ENCODE measurements at regions not wholly inside any gene's neighbourhood (a gene's known extent, or its start where the extent isn't known, plus 50 kb on each side); places are given as distances from the start of the nearest gene placed in this dataset.

DNA sequence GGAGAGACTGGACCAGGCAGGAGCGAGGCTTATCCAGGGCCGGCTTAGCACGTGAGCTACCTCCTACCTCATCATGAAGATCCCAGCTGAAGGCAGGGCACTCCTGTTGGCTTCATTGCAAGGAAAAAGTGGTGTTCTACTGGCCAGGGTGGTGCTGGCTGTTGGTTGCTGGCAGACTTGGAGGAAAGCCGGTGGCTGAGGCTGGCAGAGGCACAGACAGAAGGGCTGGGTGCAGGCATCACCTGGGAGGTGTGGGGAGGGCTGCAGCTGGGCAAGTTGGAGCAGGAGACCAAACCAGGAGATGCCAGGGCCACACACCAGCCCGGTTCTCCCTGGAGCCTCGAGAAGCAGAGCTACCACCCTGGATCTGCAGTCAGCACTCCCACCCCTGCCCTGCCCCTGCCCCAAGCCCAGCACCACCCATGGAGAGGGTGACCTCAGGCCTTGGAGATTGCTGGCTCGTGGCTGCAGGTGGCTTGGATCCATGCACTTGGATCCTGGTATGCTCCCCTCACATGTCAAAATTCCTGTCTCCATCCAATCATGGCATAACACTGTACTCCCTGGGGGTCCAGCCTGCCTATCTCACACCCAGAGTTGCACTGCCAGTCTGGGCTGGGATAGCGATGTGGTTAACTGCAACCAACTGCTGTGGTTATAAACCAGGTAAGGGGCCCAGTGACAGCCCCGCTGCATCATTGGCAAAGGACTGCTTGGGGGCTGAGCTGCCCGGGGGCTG lies 49.7 kb downstream of the GLI2 start:
- no peak for DNase-seq

DNA sequence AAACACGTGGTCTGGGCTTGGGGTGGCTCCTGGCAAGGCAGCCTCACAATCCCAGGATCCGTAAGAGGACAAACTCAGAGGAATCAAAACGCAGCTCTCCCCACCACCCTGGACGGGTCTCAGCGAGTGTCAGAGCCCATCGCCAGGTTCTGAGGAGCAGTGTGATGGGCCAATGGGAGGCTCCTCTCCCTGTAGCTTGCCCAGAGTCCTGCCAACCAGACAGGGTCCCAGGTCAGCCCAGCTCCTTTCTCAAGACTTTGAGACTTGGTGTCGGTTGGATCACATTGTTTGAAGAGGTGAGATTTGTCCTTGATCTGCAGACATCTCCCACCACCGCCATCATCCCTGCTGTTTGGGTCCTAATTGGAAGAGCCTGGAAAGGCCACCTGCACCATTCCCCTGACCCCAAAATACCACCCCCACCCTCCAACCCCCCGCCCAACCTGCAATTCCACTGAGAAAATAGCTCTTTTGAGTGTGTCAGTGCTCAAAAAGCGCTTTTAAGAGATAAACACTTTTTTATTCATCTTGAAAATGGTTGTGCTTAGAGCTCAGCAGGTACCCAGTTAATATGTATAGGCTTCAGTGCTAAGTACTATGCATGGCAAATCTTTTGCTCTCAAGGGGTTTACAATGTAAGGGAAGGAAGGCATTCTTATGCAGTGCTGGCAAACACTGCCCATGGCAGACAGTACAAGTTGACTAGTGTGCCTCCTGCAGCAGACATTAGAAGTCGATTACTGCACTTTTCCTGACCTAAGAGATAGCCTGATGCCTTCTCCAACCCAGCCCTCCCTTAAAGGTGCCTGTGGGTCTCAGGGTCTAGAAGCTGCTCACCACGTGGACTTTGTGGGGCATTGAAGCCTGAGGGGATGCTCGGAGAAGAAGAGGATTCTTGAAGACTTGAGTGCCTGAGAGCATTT lies 50.6 kb downstream of the GLI2 start:
- DNase-seq, result no peak

DNA sequence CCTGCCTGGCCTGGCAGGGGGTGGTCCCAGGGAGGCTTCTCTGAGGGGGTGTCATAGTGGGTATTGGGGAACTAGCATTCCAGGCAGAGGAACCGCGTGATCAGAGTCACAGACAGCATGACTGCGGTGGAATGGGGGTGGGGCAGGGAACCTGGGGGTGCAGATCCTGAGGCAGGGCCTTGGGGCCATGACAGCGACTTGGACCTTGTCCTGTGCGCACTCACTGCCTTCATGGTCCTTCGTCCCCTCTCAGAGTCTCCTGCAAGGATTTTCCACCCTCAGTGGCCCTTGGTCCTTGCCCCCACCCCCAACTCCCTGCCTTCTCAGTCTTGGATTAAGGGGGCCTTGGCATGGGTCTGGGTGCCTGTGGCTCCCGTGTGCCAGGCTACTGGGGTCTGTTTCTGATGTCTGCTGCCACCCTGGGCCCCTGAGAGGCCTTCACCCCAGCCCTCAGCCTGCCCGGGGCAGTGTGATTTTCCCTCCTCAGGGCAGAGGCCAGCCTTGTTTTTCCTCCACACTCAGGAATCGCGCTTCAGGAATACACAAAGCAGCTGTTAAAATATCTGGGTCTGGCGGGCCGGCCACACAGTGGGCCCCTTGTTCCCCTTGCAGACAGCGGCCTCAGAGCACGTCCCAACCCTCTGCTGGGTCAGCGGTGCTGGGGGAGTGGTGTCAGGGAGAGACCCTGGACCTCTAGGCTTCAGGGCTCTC lies 51.6 kb downstream of the GLI2 start:
- no peak for DNase-seq

DNA sequence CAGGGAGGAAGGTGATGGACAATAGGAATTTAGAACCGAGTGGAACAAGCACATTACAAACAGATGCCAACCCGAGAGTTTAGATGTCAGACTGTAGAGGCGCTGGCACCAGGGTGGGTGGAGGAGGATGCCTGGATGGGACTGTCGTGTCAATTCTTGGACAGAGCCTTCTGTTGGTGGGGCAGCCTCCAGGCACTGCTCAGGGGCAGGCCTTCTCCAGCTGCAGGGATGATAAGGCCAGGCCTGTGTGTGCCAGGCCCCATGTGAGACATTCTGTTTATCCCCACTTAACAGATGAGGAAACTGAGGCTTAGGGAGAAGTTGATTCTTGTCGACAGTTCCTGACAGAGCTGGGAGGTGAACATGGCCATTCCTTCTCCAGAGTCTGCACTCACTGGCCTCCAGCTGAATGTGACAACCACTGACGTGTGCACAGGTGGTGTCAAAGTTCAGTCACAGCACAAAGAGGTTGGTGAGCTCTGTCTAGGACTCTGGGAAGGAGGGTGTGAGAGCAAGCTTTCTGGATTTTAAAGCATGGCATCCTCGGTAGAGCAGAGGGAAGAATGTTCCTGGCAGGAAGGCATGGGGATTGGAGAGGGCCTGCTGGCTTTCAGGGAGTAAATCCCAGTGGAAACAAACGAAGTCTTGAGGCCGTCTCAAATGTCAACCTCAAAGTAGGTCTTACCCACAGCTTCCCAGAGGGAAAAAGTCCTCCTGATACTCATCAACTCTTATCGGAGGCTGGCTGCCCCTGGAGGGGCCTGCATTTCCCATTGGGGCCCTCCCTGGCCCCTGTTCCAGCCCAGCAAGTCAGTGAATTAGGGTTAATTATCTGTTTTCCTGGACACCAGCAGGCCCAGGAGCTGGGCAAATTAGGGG lies 52.4 kb downstream of the GLI2 start:
- DNase-seq, result no peak

DNA sequence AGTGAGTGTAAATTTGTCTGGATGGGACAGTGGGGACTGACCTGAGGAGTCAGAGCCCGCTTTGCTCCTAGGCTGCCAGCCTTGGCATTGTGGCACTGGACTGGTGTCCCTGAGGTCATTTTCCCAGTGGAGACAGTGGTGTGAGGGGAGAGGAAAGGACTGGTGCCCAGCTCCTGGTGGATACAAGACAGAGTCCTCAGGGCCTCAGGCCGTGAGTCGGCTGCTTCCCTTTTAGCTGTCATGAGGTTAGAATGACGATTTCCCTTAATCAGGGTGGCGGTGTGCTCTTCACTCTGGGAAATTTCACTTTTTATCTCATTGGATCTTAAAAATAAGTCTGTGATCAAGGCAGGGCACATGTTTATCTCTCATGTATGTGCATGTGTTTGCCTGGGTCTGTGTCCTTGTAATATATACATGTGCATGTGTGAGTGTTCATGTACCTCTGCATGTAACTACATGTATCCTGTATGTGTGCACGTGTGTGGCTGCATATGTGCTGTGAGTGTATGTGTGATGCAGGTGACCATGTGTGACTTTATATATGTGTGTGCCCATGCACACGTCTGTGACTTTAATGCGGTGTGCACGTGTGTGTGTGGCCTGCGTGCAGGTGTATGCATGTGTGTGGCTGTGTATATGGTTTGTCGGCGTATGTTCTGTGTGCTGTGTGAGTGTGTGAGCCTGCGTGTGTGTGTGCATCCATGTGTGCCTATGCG lies 55.7 kb downstream of the GLI2 start:
- DNase-seq, result no peak

DNA sequence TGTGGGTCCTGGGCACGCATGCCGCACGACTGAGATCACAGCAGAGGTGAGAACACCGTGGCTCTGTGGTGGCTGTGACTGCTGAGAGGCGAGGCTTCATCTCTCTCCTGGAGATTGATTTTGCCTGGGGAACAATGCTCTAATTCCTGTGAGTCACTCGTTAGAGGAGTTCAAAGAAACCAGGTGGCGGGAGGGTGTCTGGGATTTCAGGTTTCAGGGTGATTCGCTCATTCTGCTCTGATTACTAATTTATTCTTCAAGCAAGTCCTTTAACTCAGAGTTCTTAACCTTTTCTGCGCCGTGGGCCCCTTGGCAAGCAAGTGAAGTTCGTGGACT lies 56.3 kb downstream of the GLI2 start:
- no peak for DNase-seq

DNA sequence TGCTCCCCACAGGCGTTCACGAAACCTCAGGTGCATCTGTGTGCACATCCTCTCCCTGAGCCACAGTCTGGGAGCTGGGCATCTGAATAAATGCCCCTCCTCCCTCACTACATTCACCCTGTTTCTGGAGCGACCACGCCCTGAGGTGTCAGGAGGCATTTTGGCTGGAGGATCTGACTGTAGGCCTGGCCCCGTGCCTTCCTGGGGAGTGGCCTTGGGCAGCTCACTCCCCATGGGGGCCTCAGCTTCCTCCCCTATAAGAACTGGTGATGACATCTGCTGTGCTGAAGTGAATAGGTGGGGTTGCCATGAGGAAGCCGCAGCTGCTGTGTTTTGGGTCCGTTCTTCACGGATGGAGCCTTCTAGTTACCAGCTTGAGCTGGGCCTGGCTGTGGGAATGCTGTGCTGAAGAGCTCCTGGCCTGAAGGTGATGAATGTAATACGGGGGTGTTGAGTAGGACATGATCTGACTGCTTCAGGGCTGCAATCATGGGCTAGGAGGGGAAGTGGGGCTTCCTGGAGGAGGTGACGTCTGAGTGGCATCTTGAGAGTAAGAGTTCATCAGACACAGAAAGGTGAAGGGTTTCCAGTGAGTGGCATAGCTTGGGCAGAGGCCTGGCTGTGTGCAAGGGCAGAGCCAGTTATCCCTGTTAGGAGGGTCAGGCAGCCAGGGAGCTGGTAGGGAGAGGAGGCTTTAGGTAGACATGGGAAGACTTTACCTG lies 58.2 kb downstream of the GLI2 start:
- no peak for DNase-seq

DNA sequence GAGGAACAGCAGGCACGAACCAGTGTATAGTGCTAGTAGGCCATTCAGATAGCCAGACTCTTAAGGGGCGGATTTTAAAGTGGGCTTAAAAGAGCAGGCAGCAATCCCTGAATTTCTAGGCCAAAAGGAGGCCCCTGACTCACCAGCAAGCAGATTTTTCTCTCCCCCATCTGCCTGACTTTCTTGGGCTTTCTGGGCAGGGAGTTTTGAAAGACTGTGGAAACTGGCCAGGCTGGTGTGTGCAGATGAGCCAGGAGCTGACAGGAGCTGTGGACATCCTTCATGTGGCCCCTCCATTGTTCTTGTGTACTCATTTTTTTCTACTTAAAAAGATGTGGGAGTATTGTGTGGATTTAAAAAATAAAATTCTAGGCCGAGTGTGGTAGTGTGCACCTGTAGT lies 59.0 kb downstream of the GLI2 start:
- no peak for DNase-seq

DNA sequence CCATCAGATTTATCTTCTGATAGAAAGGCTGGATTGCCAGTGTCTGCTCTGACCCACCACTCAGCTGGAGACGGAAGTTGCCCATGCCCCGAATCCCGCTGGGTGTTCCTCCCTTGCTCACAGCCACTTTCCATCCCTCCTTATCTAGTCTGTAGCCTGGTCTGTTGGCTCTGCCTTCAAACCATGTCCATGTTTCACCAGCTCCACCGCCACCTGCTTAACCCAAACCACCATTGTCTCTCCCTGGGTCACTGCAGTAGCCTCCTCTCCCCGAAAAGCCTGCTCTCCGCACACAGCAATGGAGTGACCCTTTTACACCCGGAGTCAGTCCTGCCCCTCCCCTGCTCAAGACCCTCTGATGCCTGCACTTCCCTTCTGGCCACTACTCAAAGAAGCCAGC lies 60.4 kb downstream of the GLI2 start:
- DNase-seq, result no peak

DNA sequence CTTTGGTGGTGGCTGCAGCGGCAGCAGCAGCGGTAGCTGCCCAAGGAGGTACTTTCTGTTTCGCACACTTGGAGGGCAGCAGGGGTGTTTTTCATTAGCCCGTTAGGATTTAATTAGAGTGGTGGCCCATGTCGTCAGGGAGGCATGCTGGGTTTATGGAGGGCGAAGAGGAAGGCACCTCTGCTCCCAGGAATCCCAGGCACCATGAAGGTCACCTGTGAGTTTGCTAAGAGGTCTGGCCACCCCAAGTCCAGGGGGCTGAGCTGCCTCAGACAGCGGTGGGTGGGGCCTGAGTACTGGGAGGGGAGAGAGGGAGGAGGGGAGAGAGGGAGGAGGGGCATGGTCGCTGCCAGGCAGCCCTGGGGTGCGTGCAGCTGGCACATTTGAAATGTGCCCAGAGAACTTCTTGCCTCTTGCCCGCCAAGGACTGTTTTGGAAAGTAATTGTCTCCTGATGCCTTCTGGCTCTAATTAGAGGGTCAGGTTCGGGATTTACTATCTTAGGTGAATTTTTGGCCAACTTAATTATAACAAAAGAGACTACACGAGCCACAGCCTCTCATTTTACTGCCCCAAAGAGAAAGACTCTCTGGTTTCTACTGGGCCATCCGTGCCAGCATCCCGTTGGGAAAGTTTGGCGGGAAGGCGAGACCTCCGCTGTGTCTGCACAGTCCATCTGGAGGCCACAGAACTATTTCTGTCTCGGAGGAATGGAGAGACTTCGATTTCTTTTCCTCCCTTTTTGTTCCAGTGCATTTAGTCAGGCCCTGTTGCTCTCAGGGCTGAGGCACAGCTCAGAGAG lies 62.0 kb downstream of the GLI2 start:
- DNase-seq, result no peak

DNA sequence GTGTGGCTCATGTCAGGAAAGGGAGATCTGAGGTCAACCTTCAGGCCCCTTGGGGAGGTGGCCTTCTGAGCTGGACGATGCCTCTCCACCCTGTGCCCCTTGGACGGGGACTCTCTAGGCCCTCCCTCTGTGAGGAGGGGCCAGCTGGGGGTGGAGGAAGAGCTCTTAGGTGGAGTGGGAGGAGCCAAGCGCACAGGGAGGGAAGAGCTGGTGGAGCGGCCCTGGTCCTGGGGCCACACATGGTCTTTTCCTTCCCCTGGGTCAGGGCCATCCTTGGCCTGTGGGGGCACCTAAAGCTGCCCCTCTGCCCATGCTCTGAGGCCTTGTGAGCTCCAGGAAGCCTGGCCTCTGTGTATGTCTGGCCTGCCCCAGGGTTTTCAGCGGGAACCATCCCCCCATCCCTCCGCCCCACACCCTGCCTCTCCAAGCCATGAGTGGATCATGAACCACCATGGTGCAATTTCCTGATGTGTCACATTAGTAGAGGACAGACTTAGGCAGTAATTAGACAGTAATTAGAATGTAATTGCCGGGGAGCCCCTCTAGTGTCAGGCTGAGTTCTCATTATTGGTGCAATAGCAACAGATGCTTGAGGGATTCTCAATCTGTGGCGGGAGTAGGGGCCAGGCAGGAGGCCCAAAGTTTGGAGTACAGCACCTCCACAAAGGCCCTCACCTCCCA lies 63.0 kb downstream of the GLI2 start:
- no peak for DNase-seq

DNA sequence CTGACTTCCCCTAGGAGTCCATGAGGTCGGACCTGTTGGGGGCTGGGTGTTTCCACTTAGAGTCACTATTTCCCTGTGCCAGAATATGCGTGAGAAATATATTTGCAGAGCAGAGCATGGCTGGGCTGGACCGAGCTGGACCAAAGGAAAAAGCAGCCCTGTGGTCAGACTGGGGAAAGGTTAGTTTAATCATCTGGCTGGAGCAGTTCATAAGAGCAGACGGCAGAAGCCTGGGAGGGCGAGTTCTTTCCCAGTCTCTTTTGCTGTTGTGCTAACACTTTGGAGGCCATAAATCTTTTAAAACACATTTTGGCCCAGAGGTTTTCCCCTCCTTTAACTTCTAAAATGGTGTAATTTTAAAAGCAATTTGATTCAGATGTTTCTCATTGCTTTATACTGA lies 66.5 kb downstream of the GLI2 start:
- DNase-seq, result no peak

DNA sequence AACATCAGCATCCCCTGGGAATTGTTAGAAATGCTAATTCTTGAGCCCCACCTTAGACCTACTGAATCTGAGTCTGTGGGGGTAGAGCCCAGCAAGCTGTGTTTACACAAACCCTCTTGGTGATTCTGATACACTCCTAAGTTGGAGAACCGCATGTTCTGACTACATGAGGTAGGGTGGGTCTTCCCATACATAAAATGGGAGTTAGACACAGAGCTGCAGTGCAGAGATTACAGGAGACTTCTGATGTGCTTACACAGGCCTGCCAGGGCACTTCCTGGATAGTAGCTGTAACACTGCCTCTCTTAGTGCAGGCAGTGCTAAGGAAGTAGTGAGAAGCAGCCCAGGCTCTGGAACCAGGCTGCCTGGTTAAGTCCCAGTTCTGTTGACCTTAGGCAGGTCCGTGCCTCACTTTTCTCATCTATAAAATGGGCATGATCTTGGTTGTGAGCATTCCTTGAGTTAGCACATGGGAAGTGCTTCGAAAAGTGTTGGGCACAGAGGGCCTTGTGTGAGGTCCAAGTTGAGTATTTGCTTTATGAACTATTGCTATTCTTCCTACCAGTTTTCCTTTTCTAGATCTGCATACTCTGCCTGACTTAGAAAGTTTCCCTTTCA lies 67.3 kb downstream of the GLI2 start:
- no peak for DNase-seq

DNA sequence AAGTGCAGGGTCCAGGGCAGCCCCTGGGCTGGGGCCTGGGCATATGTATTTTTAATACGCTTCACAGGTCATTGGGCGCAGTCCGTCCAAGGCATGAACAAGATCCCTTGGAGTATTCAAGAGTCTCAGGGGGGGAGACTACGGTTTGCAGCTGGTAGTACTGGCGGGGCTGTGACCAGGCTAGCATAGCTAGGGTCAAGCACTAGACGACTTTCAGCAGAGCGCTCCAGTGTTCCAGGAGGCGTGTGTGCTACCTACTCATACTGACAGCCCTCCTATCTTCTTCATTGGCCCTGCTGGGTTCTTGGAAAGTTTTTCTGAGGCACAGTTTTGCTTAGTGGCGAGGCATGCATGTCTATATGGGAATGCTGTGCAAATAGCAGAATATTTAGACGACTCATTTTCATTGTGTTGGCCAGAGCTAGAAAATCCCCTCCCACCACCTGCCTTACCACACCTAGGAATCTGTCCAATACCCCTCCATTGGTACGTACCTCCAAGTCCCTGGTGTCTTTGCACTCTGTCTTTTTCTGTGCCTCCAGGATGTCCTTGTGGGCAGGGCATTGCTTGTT lies 68.2 kb downstream of the GLI2 start:
- DNase-seq, result no peak

DNA sequence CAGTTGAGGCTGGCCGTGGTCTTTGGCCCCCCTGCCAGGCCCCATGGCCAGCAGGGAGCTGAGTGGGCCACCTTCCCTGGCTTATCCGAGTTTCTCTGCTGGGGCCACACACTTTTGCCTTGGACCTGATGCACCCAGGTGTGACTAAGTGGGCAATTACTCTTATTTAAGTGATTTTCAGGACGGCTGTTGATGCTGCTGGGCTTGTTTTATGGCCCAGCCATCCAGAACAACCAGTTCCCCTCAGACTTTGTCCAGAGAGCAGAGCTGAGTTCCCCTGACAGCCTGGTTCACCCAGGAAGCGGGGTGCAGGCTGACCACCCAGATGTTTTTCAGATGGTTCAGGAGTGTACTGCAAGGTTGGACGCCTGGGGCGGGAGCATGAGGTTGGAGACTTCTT lies 68.8 kb downstream of the GLI2 start:
- no peak for DNase-seq

DNA sequence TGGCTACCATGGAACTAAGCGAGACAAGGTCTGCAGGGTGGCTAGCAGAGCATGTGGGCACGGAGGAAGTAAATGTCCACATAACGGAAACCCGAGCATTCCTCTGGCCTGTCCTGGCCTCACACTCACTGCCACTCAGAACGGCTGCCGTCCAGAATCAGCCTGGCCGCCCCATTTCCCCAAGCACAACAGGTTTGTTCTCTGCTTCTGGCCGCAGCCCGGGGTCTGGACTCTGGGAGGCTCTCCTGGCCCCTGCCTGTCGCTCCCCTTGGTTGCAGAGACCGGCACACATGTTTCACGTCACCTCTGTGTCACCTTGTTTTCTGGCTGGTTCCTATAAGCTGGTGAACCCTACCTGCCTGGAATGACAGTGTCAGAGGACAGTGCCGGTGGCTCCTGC lies 69.3 kb downstream of the GLI2 start:
- no peak for DNase-seq

DNA sequence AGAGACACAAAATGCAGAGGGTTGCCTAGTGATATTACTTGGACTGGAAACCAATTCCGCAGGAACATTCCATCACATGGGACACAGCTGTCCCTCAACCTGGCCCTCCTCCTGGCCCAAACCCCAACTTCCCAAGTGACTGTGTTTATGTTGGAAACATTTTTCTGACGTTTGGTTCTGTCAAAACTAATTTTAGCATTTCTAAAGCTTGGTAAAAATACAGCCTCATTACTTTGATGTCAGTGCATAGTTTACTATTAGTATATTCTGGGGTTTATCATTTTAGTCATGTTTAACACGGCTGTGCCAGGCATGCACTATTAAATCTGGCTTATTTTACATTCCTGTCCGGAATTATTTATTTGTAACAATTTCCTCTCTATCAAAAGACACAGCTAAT lies 69.9 kb downstream of the GLI2 start:
- no peak for DNase-seq

DNA sequence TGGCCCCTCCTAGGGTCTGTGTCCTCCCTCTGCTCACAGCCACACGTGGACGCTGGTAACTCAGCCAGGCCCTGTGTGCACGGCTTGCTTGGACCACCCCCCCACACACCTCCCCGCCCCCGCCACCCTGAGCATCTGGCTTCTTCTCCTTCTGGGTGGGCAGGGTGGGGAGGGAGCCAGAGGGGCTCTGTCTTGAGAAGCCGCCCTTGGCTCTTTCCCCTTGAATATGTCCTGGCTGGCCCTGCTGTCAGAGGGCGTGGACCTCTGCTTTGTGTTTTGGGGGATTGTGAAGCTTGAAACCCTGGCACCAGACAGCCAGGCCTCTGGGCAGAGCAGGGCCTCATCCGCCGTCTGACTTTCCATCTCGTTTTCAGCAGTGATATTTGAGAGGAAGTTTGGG lies 72.1 kb downstream of the GLI2 start:
- no peak for DNase-seq

DNA sequence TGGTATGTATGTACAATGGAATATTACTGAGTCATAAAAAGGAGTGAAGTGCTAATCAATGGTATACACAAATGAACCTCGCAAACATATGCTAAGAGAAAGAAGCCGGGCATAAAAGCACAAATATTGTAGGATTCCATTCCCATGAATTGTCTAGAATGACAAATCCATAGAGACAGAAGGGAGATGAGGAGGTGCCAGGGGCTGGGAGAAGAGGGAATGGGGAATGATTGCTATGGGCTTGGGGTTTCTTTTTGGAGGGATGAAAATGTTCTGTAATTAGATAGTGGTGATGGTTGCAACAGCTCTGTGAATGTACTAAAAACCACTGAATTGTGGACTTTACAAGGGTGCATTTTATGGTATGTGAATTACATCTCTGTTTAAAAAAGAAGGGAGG lies 73.5 kb downstream of the GLI2 start:
- DNase-seq, result no peak

Measured in effector CD4-positive, alpha-beta T cell (primary cell).